HG02943 (cell line): ENCODE measurements at regions not wholly inside any gene's neighbourhood (a gene's known extent, or its start where the extent isn't known, plus 50 kb on each side); places are given as distances from the start of the nearest gene placed in this dataset.

Experiments used
- ATAC-seq: cut with Tn5 transposase; IDR thresholded peaks from one replicate; pipeline ENCODE4 v1.9.1; 2021; ENCODE audit warnings: mild to moderate bottlenecking, low read depth, moderate library complexity; ENCODE audit not compliant: unreplicated experiment

DNA sequence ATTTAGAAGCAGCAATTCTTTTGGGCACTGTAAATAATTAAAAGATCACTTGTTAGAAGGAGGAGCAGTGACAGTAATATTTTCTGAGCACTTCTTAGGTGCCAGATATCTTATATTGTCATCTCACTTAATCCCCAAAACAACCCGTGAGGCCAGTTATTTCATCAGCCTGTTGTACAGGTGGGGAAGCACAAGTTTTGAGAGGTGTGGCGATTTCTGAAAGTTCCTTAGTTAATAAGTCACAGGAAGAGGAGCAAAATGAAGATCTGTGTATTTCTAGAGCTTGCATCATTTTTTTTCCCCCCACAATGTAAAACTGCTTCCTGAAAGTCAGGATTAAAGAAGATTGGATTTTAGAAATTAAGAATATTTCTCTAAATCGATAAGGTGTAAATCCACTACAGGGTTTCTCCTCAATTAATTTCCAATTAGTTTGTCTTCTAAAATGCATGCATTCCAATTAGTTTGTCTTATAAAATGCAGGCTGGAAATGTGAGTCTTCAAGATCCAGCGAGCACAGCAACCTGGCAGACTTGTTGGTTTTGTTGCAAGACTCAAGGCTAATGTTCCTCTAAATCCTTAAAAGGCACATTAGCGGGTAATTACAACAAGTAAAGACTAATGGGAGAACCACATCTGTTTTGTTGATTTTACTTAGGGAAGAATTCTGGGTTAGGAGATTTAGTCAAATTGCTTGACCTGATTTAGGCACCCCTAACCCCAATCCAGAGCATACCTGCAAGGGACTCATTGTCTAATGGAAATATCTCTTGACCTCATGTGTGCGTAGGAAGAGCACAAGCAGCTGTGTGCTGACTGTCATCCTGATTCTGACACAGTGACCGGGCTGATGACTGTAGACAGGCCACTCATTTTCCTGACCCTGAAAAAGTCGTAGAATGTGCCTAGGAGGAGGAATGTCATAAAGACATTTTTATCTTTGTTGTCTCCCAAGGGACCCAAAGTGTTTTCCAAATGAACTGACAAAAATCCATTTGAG lies 272.0 kb downstream of the BAMBI start:
- ATAC-seq: no peak

GRCh38 chr10:28951484-28951883 lies 274.2 kb downstream of the BAMBI start:
- peak; percentile 62 for ATAC-seq

GRCh38 chr10:28952523-28952922 lies 275.2 kb downstream of the BAMBI start:
- no peak for ATAC-seq

DNA sequence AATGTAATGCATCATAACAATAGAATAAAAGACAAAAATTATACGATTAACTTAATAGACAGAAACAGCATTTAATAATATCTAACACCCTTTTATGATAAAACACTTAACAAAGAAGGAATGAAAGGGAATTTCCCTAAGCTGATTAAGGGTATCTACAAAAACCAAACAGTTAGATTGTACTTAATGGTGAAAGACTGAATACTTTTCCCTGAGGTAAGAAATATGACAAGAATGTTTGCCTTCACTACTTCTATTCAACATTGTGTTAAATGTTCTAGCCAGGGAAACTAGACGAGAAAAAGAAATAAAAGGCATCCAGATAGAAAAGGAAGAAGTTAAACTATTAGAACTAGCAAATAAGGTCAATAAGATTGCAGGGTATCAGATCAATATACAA lies 276.9 kb downstream of the BAMBI start:
- ATAC-seq: no peak

GRCh38 chr10:28958468-28958867 lies 281.1 kb downstream of the BAMBI start:
- no peak for ATAC-seq

DNA sequence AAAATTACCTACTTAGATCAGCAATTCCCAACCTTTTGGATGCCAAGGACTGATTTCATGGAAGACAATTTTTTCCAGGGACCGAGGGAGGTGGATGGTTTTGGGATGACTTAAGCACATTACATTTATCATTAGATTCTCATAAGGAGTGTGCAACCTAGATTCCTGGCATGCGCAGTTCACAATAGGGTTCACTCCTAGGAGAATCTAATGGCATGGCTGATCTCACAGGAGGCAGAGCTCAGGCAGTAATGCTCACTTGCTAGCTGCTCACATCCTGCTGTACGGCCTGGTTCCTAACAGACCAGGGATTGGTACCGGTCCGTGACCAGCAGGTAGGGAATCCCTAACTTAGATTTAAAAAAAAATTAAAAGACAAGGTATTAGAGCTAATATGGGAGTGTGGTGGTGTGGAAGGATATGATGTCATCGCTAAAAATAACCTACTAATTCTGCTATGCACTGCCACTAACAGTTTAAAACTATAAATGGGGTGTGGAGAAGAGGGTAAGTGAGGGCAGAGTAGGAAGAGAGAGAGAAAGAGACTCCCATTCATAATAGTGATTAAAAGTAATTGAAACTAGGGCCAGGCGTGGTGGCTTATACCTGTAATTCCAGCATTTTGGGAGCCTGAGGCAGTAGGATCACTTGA lies 282.7 kb downstream of the BAMBI start:
- no peak for ATAC-seq

DNA sequence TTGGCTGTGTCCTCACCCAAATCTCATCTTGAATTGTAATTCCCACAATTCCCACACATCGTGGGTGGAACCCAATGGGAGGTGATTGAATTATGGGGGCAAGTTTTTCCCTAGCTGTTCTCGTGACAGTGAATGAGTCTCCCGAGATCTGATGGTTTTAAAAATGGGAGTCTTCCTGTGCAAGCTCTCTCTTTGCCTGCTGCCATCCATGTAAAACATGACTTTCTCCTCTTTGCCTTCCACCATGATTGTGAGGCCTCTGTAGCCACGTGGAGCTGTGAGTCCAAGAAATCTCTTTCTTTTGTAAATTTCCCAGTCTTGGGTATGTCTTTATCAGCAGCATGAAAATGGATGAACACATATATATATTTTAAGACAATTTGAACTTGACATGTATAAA lies 285.4 kb downstream of the BAMBI start:
- ATAC-seq: no peak

GRCh38 chr10:28963539-28964221 lies 286.4 kb downstream of the BAMBI start:
- no peak for ATAC-seq

DNA sequence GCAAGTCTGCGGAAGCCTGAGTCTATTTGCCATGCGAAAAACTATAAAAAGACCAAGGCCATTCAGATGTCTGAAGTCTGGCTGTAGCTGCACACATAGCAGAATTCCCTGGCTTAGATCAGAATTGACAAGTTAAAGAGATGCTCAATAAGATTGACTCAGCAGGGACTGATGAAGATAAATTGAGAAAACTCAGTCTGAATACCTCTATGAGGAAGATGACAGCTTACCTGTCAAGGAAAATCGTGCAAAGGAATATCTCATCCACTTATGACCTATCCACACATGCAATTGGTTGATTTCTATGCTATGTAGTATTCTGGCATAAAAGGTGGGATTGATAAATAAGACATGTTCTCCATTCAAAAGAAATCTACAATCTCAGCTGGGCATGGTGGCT lies 288.6 kb downstream of the BAMBI start:
- no peak for ATAC-seq

GRCh38 chr10:28967031-28967430 lies 289.7 kb downstream of the BAMBI start:
- no peak for ATAC-seq

GRCh38 chr10:28969413-28969812 lies 292.1 kb downstream of the BAMBI start:
- no peak for ATAC-seq

DNA sequence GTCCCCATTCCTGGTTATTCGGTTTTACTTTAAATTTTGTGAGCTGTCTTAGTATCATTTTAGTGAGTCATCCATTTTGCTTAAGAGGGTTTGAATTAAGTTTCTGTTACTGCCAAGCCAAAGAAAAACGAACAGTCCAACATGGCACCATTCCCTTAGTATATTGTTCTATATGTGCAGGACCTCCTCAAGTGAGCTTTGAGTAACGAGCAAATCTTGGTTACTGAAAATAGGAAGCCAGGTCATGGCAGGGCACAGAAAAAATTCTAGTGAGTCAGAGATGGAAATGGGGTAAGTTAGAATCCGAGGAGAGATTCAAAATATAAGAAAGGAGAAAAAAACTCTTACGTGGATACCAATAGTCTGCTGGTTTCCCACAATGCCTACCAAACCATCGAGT lies 292.9 kb downstream of the BAMBI start:
- ATAC-seq: no peak

GRCh38 chr10:28971255-28971654 lies 293.9 kb downstream of the BAMBI start:
- ATAC-seq: no peak

- ATAC-seq: no peak
These were observed 294.4 kb downstream of the BAMBI start for GRCh38 chr10:28971764-28972163.

DNA sequence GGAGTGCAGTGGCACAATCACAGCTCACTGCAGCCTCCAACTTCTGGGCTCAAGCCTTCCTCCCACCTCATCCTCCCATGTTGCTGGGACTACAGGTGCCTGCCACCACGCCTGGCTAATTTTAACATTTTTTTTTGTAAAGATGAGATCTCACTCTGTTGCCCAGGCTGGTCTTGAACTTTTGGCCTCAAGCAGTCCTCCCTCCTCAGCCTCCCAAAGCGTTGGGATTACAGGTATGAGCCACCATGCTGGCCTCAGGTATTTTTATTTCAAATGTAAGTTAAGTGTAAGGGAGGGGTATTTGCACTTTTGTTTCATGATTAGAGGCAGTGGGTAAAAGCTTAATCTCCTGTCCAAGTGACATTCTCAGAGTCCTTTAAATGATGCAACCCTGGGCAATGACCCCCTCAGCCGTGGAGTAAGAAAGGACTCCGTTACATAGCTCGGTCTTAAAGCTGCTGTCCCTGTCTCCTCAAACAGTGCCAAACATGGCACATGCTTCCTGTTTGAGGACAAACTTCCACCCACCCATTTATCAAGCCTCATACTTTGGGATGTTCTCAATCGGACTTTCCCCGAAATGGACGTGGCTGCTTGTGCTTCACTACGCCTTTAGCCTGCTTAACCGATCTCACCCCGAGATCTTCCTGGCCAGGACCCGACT lies 296.1 kb downstream of the BAMBI start:
- ATAC-seq: no peak

DNA sequence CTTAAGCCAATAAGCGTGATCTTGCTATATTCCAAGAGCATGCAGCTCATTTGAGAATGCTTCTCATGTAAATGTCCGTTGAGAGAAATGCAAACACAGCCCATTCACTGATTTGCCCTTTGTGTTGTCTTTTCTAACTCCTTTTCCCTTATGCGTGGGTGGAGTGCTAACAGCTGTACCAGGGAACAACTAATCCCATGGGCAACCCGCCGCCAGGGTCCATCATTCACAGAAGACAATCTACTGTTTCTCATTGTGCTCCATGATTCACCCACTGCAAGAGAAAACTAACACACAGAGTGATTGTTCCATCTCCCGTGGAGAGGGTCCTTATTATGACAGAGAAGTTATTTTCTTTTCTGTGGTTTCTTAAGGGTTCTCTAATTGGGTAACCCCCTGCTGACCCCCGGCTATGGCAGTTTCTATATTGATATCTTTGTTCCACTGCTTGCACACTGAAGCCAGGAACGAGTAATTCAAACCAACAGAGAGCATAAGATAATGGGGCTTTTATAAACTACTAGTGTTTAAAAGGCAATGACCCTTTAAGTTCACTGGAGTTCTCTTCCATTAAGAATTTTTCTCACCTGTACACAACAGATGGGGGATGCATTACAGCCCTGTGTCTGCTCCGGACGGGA lies 298.7 kb downstream of the BAMBI start:
- no peak for ATAC-seq

- no peak for ATAC-seq
These were observed 300.2 kb downstream of the BAMBI start for GRCh38 chr10:28977518-28977917.

DNA sequence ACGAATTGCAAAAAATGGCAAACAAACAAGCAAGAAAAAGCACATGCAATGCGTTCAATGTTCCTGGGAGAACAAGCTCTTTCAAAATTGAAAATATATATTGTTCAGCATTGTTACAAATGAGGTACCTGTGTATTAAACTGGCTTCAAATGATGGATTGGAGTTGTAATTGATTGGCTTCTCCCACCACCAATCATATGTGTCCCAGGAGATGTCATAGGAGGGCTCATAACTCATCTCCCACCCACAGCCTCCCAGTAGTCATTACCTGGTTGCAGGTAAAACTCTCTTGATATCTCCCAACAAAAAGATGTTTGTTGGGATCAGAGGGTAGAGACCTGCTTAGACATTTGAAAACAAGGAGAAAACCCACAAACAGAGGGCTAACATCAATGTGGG lies 302.9 kb downstream of the BAMBI start:
- ATAC-seq: no peak

GRCh38 chr10:28981007-28981406 lies 303.7 kb downstream of the BAMBI start:
- no peak for ATAC-seq

DNA sequence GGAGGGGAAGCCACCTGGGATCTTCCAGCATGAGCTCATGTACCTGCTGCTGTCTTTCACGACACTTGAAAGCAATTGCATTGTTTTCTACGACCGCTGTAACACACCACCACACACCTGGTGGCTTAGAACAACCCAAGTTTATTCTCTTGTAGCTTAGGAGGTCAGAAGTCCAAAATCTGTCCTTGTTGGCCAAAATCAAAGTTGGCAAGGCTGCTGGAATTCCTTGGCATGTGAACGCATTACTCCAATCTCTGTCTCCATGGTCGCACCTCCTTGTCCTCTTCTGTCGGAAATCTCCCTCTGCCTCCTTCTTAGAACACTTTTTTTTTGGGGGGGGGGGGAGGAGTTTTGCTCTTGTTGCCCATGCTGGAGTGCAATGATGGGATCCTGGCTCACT lies 305.7 kb downstream of the BAMBI start:
- ATAC-seq: no peak
